HG02678 (cell line): ENCODE measurements at regions not wholly inside any gene's neighbourhood (a gene's known extent, or its start where the extent isn't known, plus 50 kb on each side); places are given as distances from the start of the nearest gene placed in this dataset.
"Not testable (repeated sequence)": the region's sequence is repeated elsewhere in the genome, so short reads cannot be mapped to it uniquely, and the experiment has no call there.

Experiments
- ATAC-seq: cut with Tn5 transposase; IDR thresholded peaks from one replicate; pipeline ENCODE4 v1.9.1; 2021; ENCODE audit warnings: mild to moderate bottlenecking, moderate library complexity; ENCODE audit not compliant: unreplicated experiment

- ATAC-seq, result not testable (repeated sequence)
Observed at GRCh38 chr2:87476223-87476872, 271.5 kb upstream of the PLGLB2 start.

GRCh38 chr2:87476936-87477335 lies 271.0 kb upstream of the PLGLB2 start:
- ATAC-seq, result not testable (repeated sequence)

GRCh38 chr2:87477669-87478428 lies 270.0 kb upstream of the PLGLB2 start:
- not testable (repeated sequence) for ATAC-seq

GRCh38 chr2:87478911-87479310 lies 269.0 kb upstream of the PLGLB2 start:
- ATAC-seq, result not testable (repeated sequence)

- not testable (repeated sequence) for ATAC-seq
Observed at GRCh38 chr2:87483093-87483680, 264.7 kb upstream of the PLGLB2 start.

DNA sequence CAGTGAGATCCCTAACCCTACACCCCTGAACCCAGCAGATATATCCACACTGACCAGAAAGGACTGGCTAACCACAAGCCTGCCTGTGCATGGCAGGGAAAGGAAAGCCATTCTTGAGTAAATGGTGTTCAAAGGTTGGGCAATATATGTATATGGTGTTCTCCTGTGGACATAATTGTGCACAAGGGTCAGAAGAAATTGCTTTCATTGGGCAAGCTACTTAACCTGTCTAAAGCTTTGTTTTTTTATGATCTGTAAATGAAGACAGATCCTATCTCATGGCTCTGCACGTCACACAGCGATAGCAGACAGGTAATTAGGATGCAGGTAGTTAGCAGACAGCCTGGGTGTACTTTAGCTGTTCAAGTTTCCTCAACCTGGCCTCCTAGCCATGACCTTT lies 263.5 kb upstream of the PLGLB2 start:
- ATAC-seq, result not testable (repeated sequence)

GRCh38 chr2:87485455-87485854 lies 262.4 kb upstream of the PLGLB2 start:
- ATAC-seq, result not testable (repeated sequence)

DNA sequence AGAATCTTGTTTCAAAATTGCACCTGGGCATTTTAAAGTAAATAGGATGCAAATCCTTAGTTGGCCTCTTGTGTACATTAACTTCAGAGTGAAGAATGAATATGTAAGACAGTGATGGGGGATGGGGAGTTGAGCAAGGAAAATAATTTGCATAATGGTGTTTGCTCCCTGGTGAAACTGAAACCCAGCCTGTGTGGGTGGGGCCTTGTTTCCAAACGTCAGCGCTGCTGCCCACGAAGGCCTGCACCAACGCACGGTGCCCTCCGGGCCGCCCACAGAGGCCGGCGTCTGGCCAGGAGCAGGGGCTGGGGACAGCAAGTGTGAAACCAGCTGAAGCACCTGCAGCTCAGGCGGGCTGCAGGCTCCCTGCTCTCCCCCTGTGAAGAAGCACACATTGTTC lies 262.0 kb upstream of the PLGLB2 start:
- peak; percentile 96 for ATAC-seq

GRCh38 chr2:87486413-87486812 lies 261.5 kb upstream of the PLGLB2 start:
- ATAC-seq, result peak; percentile 5

- ATAC-seq, result not testable (repeated sequence)
Observed at GRCh38 chr2:87488021-87488420, 259.9 kb upstream of the PLGLB2 start.

GRCh38 chr2:87488991-87489390 lies 258.9 kb upstream of the PLGLB2 start:
- ATAC-seq, result not testable (repeated sequence)

DNA sequence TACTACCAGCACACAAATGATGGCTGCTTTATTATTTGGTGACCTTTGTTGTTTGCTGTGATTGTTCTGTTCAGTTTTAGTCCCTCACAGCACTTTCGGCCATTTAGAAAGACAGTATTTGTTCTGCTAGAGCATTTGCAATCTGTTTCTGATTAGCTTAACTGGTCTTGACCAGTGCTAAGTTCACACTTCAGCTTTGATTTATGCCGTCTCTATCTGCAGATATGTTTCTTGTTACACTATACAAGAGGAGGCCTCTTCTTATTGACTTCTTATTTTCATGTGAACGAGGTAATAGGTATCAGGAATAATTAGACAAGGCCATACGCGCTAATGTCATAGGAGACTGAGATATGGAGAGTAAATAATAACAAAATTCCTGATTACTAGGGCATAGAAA lies 253.0 kb upstream of the PLGLB2 start:
- ATAC-seq, result not testable (repeated sequence)

DNA sequence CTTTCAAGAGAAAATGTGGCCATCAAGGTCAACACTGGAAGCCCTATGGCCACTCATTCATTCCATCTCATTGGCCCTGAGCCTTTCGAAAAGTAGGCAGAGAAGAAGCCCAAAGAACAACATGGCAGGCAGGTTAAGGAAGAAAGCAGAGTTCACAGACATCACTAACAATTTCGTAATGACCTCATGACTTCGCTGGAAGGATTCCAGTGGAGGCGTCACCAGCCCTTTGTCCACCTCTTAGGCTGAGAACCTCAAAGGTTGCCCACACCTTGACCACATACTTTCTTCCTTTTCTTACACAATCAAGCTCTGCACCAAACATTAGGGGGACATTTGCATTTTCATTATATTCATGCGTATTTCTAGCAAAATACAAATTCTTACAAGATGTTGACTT lies 252.4 kb upstream of the PLGLB2 start:
- ATAC-seq, result not testable (repeated sequence)

DNA sequence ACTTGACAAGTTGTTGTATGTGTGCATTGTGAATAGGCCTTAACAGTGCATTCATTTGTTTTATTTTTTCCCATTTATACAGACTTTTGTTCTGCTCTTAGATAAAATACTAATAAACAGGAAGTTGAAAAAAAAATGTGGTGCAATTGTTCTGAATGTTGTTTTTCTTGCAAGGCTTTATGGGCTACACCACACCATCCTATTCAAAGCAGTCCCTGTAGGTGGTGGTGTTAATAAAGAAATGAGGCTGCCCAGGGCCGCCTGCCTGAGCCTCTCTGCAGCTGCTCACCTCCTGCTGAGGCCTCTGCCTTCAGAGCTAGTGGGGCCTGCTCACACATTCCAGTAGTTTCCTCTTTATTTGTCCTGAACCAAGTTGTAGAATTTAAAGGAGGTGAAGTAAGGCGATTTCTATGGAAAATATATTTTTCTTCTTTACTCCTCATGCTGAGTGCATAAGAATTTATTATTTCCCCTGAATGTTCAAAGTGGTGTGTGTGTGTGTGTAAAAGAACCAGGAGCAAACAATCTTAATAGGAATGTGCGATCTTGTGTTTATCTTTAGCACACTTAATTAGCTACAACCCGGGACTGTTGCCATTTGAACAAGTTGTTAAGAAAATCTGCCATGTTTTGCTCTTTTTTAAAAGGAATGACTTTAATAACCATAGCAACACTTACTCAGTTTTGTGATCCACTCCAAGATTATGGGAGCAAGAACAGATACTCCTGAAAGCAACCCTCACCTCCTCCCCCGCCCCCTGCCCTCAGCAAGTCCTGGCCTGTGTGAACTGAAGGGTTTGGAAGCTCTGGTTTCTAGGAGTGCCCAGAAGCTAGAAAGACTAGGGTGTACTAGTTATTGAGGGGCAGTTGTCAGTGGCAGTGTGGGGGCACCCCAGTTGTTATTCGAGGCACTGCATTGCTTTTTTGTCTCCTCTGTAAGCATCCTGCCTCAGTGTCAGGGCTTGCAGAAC lies 251.6 kb upstream of the PLGLB2 start:
- ATAC-seq, result peak; percentile 85

- ATAC-seq, result not testable (repeated sequence)
Observed at GRCh38 chr2:87497135-87497534, 250.8 kb upstream of the PLGLB2 start.

DNA sequence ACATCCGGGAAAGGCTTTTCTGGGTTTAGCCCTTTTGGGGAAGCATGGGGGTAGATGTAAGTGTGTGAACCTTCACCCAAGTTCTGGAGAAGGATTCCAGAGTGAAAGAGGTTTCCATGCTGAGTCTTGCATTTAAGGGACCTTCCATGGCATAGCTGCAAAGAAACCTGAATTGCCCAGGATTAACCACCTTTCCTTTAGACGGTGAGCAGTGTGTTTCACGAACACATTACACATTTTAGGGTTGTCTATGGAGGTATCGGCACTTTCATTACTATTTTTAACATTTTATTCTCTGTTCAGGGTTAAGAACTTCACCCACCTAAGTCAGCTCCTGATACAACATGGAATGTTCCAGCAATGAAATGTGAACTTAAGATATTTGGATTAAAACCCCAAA lies 250.2 kb upstream of the PLGLB2 start:
- ATAC-seq, result not testable (repeated sequence)

- ATAC-seq, result peak; percentile 68
Observed at GRCh38 chr2:87498169-87498853, 249.6 kb upstream of the PLGLB2 start.

GRCh38 chr2:87498854-87499238 lies 249.0 kb upstream of the PLGLB2 start:
- ATAC-seq, result not testable (repeated sequence)

DNA sequence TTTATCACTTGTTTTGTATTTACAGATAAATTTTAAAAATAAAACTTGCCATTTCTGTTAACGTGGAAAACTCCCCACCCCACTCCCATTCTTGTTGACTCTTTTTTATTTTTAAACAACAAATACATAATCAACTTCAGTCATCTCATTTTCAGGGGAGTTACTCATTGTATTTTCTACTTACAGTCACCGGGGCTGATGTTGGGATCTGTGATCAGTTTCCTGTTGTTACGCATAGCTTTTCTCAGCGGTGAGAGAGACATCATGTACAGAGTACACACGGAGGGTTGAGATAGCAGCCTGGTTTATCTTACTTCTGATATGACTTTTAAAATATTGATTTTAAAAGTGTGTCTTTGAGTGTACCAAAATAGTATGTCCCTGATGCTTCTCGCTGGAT lies 248.0 kb upstream of the PLGLB2 start:
- not testable (repeated sequence) for ATAC-seq

GRCh38 chr2:87500421-87500820 lies 247.5 kb upstream of the PLGLB2 start:
- ATAC-seq, result not testable (repeated sequence)
